ENCODE measurements at regions not wholly inside any gene's neighbourhood (a gene's known extent, or its start where the extent isn't known, plus 50 kb on each side); places are given as distances from the start of the nearest gene placed in this dataset.

DNA sequence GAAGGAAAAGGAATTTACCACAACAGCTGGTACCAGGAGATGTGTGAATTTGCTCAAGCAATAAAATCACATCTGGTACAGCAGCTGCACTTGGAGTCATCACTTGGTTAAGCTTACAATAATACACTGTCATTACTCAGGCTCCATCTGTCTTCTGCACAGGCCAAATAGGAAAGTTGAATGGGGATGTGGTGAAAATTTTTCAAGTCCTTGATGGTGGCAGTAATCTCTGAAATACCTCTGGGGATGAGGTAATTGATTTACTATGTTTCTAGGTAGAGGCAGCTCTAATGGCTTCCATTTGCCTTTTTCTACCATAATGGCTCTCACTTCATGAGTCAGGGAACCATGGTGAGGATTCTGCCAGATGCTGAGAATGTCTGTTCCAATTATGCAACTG, 206.8 kb upstream of the ATP10B start:
- Histone ChIP-seq H3K4me1 (ENCODE audit: control insufficient read depth in 5 of 5, insufficient read depth in 5 of 5, low read length in 5 of 5) (peaks cover 0 to 3% (median 0%) of the 10 kb centered on the region in 5 donors), H3K27me3 (ENCODE audit: control insufficient read depth in 5 of 5, insufficient read depth in 4 of 5, low read length in 5 of 5) (no peaks in the 10 kb centered on the region), H3K27ac (ENCODE audit: low read depth, low read length) (no peak overlapping the region), H3K9me3 (ENCODE audit: control insufficient read depth in 5 of 5, low read length in 5 of 5) (peaks cover 0 to 3% (median 0%) of the 10 kb centered on the region in 5 donors), H3K36me3 (ENCODE audit: control insufficient read depth in 5 of 5, insufficient read depth in 5 of 5, low read length in 5 of 5) (no peaks in the 10 kb centered on the region), H3K4me3 (ENCODE audit: low read depth in 1 of 5, low read length in 5 of 5) (no peak overlapping the region), H3K9ac (ENCODE audit: low read length in 5 of 5) (no peak overlapping the region)

- no peak overlapping the region for H3K4me3 ChIP-seq (ENCODE audit: low read depth in 1 of 5, low read length in 5 of 5)
- no peak overlapping the region for H3K27ac ChIP-seq (ENCODE audit: low read depth, low read length)
These were observed 200.0 kb upstream of the ATP10B start for GRCh38 chr5:161051920-161052500.

GRCh38 chr5:161047024-161047423, 195.0 kb upstream of the ATP10B start:
- no peak overlapping the region for H3K27ac ChIP-seq (ENCODE audit: low read depth, low read length)
- H3K36me3 ChIP-seq (ENCODE audit: control insufficient read depth in 5 of 5, insufficient read depth in 5 of 5, low read length in 5 of 5), result no peaks in the 10 kb centered on the region
- H3K4me3 ChIP-seq (ENCODE audit: low read depth in 1 of 5, low read length in 5 of 5), result no peak overlapping the region
- H3K4me1 ChIP-seq (ENCODE audit: control insufficient read depth in 5 of 5, insufficient read depth in 5 of 5, low read length in 5 of 5), result no peaks in the 10 kb centered on the region
- no peaks in the 10 kb centered on the region for H3K9me3 ChIP-seq (ENCODE audit: control insufficient read depth in 5 of 5, low read length in 5 of 5)
- H3K27me3 ChIP-seq (ENCODE audit: control insufficient read depth in 5 of 5, insufficient read depth in 4 of 5, low read length in 5 of 5), result no peaks in the 10 kb centered on the region
- H3K9ac ChIP-seq (ENCODE audit: low read length in 5 of 5), result no peak overlapping the region

More at GRCh38 chr5:161051920-161052500, 200.0 kb upstream of the ATP10B start:
- Histone ChIP-seq H3K27me3 (ENCODE audit: control insufficient read depth in 5 of 5, insufficient read depth in 4 of 5, low read length in 5 of 5) (no peaks in the 10 kb centered on the region), H3K9ac (ENCODE audit: low read length in 5 of 5) (no peak overlapping the region), H3K9me3 (ENCODE audit: control insufficient read depth in 5 of 5, low read length in 5 of 5) (no peaks in the 10 kb centered on the region), H3K36me3 (ENCODE audit: control insufficient read depth in 5 of 5, insufficient read depth in 5 of 5, low read length in 5 of 5) (no peaks in the 10 kb centered on the region), H3K4me1 (ENCODE audit: control insufficient read depth in 5 of 5, insufficient read depth in 5 of 5, low read length in 5 of 5) (peaks cover 0 to 3% (median 0%) of the 10 kb centered on the region in 5 donors)

DNA sequence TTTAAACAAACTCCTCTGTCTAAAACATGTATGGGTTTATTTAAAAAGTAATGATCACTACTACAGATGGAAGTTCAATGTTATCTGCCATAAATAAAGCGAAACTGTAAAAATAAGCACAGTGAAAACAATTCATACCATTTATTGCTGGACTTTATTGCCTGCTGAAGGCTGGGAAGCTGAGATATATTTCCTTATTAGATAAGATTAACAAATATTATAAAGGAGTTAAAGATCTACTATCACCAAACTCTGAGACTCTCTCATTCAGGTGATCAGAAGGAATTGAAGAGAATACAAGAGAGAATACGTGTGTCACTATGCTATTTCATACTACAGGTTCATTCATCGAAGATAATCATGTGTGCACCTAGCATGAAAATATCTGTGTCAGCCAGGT, 190.9 kb upstream of the ATP10B start:
- Histone ChIP-seq H3K4me1 (ENCODE audit: control insufficient read depth in 5 of 5, insufficient read depth in 5 of 5, low read length in 5 of 5) (no peaks in the 10 kb centered on the region), H3K27ac (ENCODE audit: low read depth, low read length) (no peak overlapping the region), H3K27me3 (ENCODE audit: control insufficient read depth in 5 of 5, insufficient read depth in 4 of 5, low read length in 5 of 5) (no peaks in the 10 kb centered on the region), H3K4me3 (ENCODE audit: low read depth in 1 of 5, low read length in 5 of 5) (no peak overlapping the region), H3K9ac (ENCODE audit: low read length in 5 of 5) (no peak overlapping the region), H3K9me3 (ENCODE audit: control insufficient read depth in 5 of 5, low read length in 5 of 5) (peaks cover 0 to 5% (median 0%) of the 10 kb centered on the region in 5 donors), H3K36me3 (ENCODE audit: control insufficient read depth in 5 of 5, insufficient read depth in 5 of 5, low read length in 5 of 5) (no peaks in the 10 kb centered on the region)

- Histone ChIP-seq H3K27me3 (ENCODE audit: control insufficient read depth in 5 of 5, insufficient read depth in 4 of 5, low read length in 5 of 5) (no peaks in the 10 kb centered on the region), H3K9me3 (ENCODE audit: control insufficient read depth in 5 of 5, low read length in 5 of 5) (peaks cover 0 to 5% (median 0%) of the 10 kb centered on the region in 5 donors), H3K27ac (ENCODE audit: low read depth, low read length) (no peak overlapping the region), H3K9ac (ENCODE audit: low read length in 5 of 5) (no peak overlapping the region), H3K4me3 (ENCODE audit: low read depth in 1 of 5, low read length in 5 of 5) (no peak overlapping the region), H3K36me3 (ENCODE audit: control insufficient read depth in 5 of 5, insufficient read depth in 5 of 5, low read length in 5 of 5) (no peaks in the 10 kb centered on the region), H3K4me1 (ENCODE audit: control insufficient read depth in 5 of 5, insufficient read depth in 5 of 5, low read length in 5 of 5) (no peaks in the 10 kb centered on the region)
These were observed 190.4 kb upstream of the ATP10B start for GRCh38 chr5:161042443-161042842.

DNA sequence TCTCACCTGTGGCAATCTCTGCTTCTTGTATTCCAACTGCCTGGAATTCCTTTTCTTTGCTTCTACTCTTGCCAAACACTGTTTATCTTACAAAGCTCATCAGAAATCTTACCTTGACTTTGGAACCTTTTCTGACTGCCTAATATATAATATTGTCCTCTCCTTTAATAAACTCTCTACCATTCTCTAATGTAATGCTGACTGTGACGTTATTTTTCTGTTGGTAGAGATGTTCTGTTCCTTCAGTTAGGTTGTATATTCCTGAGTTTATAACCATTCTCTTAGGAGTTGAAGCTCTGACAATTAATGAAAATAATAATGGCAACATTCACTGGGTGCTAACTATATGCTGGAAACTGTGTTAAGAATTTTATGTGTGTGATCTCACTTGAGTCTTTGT, 188.8 kb upstream of the ATP10B start:
- Histone ChIP-seq H3K9ac (ENCODE audit: low read length in 5 of 5) (no peak overlapping the region), H3K36me3 (ENCODE audit: control insufficient read depth in 5 of 5, insufficient read depth in 5 of 5, low read length in 5 of 5) (no peaks in the 10 kb centered on the region), H3K4me3 (ENCODE audit: low read depth in 1 of 5, low read length in 5 of 5) (no peak overlapping the region)

GRCh38 chr5:161036296-161036695, 184.3 kb upstream of the ATP10B start:
- no peak overlapping the region for H3K9ac ChIP-seq (ENCODE audit: low read length in 5 of 5)
- H3K4me3 ChIP-seq (ENCODE audit: low read depth in 1 of 5, low read length in 5 of 5), result no peak overlapping the region
- no peak overlapping the region for H3K27ac ChIP-seq (ENCODE audit: low read depth, low read length)
- H3K36me3 ChIP-seq (ENCODE audit: control insufficient read depth in 5 of 5, insufficient read depth in 5 of 5, low read length in 5 of 5), result no peaks in the 10 kb centered on the region
- H3K9me3 ChIP-seq (ENCODE audit: control insufficient read depth in 5 of 5, low read length in 5 of 5), result peaks cover 0 to 5% (median 0%) of the 10 kb centered on the region in 5 donors
- H3K27me3 ChIP-seq (ENCODE audit: control insufficient read depth in 5 of 5, insufficient read depth in 4 of 5, low read length in 5 of 5), result no peaks in the 10 kb centered on the region
- H3K4me1 ChIP-seq (ENCODE audit: control insufficient read depth in 5 of 5, insufficient read depth in 5 of 5, low read length in 5 of 5), result no peaks in the 10 kb centered on the region

More for the DNA sequence above, 188.8 kb upstream of the ATP10B start:
- H3K9me3 ChIP-seq (ENCODE audit: control insufficient read depth in 5 of 5, low read length in 5 of 5), result peaks cover 0 to 5% (median 0%) of the 10 kb centered on the region in 5 donors
- no peak overlapping the region for H3K27ac ChIP-seq (ENCODE audit: low read depth, low read length)
- H3K4me1 ChIP-seq (ENCODE audit: control insufficient read depth in 5 of 5, insufficient read depth in 5 of 5, low read length in 5 of 5), result no peaks in the 10 kb centered on the region
- H3K27me3 ChIP-seq (ENCODE audit: control insufficient read depth in 5 of 5, insufficient read depth in 4 of 5, low read length in 5 of 5), result no peaks in the 10 kb centered on the region

GRCh38 chr5:161034451-161034850, 182.4 kb upstream of the ATP10B start:
- Histone ChIP-seq H3K27me3 (ENCODE audit: control insufficient read depth in 5 of 5, insufficient read depth in 4 of 5, low read length in 5 of 5) (no peaks in the 10 kb centered on the region), H3K27ac (ENCODE audit: low read depth, low read length) (no peak overlapping the region), H3K36me3 (ENCODE audit: control insufficient read depth in 5 of 5, insufficient read depth in 5 of 5, low read length in 5 of 5) (no peaks in the 10 kb centered on the region), H3K9me3 (ENCODE audit: control insufficient read depth in 5 of 5, low read length in 5 of 5) (peaks cover 0 to under 1% (median 0%) of the 10 kb centered on the region in 5 donors), H3K4me3 (ENCODE audit: low read depth in 1 of 5, low read length in 5 of 5) (no peak overlapping the region), H3K9ac (ENCODE audit: low read length in 5 of 5) (no peak overlapping the region), H3K4me1 (ENCODE audit: control insufficient read depth in 5 of 5, insufficient read depth in 5 of 5, low read length in 5 of 5) (no peaks in the 10 kb centered on the region)

- Histone ChIP-seq H3K27ac (ENCODE audit: low read depth, low read length) (no peak overlapping the region), H3K4me3 (ENCODE audit: low read depth in 1 of 5, low read length in 5 of 5) (no peak overlapping the region), H3K9ac (ENCODE audit: low read length in 5 of 5) (no peak overlapping the region), H3K9me3 (ENCODE audit: control insufficient read depth in 5 of 5, low read length in 5 of 5) (no peaks in the 10 kb centered on the region), H3K27me3 (ENCODE audit: control insufficient read depth in 5 of 5, insufficient read depth in 4 of 5, low read length in 5 of 5) (no peaks in the 10 kb centered on the region), H3K4me1 (ENCODE audit: control insufficient read depth in 5 of 5, insufficient read depth in 5 of 5, low read length in 5 of 5) (no peaks in the 10 kb centered on the region), H3K36me3 (ENCODE audit: control insufficient read depth in 5 of 5, insufficient read depth in 5 of 5, low read length in 5 of 5) (no peaks in the 10 kb centered on the region)
These were observed 178.2 kb upstream of the ATP10B start for GRCh38 chr5:161030229-161030628.

- H3K27ac ChIP-seq (ENCODE audit: low read depth, low read length), result no peak overlapping the region
- no peaks in the 10 kb centered on the region for H3K27me3 ChIP-seq (ENCODE audit: control insufficient read depth in 5 of 5, insufficient read depth in 4 of 5, low read length in 5 of 5)
- no peaks in the 10 kb centered on the region for H3K4me1 ChIP-seq (ENCODE audit: control insufficient read depth in 5 of 5, insufficient read depth in 5 of 5, low read length in 5 of 5)
- H3K9me3 ChIP-seq (ENCODE audit: control insufficient read depth in 5 of 5, low read length in 5 of 5), result no peaks in the 10 kb centered on the region
- H3K9ac ChIP-seq (ENCODE audit: low read length in 5 of 5), result no peak overlapping the region
- H3K4me3 ChIP-seq (ENCODE audit: low read depth in 1 of 5, low read length in 5 of 5), result no peak overlapping the region
- H3K36me3 ChIP-seq (ENCODE audit: control insufficient read depth in 5 of 5, insufficient read depth in 5 of 5, low read length in 5 of 5), result no peaks in the 10 kb centered on the region
These were observed 175.8 kb upstream of the ATP10B start for GRCh38 chr5:161027763-161028162.

Data from subcutaneous abdominal adipose tissue (tissue), 5 donors.